ENCODE measurements at regions not wholly inside any gene's neighbourhood (a gene's known extent, or its start where the extent isn't known, plus 50 kb on each side); places are given as distances from the start of the nearest gene placed in this dataset.
A peak's percentile ranks its signal among the peaks of the same experiment; 100 is the strongest.

DNA sequence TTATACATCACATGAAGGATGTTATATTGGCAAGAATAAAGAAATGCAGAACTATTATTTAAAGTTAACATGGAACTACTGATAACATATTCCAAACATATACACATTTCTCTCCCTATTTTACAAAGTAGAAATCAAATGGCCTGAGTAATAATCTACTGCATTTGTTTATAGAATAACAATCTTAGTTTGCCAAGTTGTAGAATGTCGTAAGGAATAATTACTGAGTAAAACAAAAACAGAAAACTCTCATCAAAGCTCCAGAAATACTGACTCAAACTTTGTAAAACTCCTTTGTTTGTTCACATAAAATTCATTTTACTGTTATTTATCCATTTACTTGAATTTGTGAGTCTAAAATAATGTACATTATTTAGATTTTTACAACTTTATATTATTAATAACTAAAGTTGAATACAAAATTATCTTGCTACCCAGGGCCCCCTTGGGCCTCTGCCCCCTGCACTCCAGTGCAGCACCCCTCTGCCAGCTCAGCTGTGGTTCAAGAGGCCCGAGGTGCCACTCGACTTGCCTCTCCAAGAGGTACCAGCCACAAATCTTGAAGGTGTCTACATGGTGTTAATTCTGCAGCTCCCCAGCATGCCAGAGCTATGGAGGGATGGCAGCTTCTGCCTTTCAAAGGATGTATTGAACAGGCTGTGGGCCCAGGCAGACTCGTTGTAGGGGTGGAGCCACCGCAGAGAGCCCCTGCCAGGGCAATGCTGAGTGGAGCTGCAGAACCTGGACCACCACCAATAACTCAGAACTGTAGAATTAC, 2819.7 kb downstream of the PCDH9 start:
- TF ChIP-seq, protein P1, sequence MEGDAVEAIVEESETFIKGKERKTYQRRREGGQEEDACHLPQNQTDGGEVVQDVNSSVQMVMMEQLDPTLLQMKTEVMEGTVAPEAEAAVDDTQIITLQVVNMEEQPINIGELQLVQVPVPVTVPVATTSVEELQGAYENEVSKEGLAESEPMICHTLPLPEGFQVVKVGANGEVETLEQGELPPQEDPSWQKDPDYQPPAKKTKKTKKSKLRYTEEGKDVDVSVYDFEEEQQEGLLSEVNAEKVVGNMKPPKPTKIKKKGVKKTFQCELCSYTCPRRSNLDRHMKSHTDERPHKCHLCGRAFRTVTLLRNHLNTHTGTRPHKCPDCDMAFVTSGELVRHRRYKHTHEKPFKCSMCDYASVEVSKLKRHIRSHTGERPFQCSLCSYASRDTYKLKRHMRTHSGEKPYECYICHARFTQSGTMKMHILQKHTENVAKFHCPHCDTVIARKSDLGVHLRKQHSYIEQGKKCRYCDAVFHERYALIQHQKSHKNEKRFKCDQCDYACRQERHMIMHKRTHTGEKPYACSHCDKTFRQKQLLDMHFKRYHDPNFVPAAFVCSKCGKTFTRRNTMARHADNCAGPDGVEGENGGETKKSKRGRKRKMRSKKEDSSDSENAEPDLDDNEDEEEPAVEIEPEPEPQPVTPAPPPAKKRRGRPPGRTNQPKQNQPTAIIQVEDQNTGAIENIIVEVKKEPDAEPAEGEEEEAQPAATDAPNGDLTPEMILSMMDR (IDR thresholded peaks at IDR 0.05; ENCODE audit: insufficient read depth, low read length, poor library complexity, severe bottlenecking) = no peak
- TF ChIP-seq EZH2phosphoT487 (conservative IDR thresholded peaks at IDR 0.05; ENCODE audit: low read length) = no peak
- H3K79me2 ChIP-seq (ENCODE audit: insufficient read depth, low read length) = no peaks in the 10 kb centered on the region
- H2AFZ ChIP-seq (ENCODE audit: low read depth, low read length, severe bottlenecking) = peak overlapping the region; percentile 33
- H3K9me2 ChIP-seq (replicated peaks; ENCODE audit: insufficient read depth, low read length) = no peaks in the 10 kb centered on the region
- H3K36me3 ChIP-seq (ENCODE audit: low read length) = no peaks in the 10 kb centered on the region
- no peak overlapping the region for H3K27ac ChIP-seq (ENCODE audit: low read depth, low read length)
- H4K20me1 ChIP-seq (ENCODE audit: low read depth, low read length) = no peaks in the 10 kb centered on the region
- H3K27me3 ChIP-seq (ENCODE audit: low read length) = no peaks in the 10 kb centered on the region
- no peak overlapping the region for H3K4me2 ChIP-seq (ENCODE audit: low read depth, low read length, poor library complexity, severe bottlenecking)
- no peaks in the 10 kb centered on the region for H3F3A ChIP-seq (ENCODE audit: insufficient read depth)
- no peak overlapping the region for H3K4me3 ChIP-seq (ENCODE audit: insufficient read depth, low read length, poor library complexity, severe bottlenecking)
- H3K9me3 ChIP-seq (ENCODE audit: insufficient read depth, low read length) = no peaks in the 10 kb centered on the region
- no peak overlapping the region for H3K9ac ChIP-seq (ENCODE audit: low read length)

DNA sequence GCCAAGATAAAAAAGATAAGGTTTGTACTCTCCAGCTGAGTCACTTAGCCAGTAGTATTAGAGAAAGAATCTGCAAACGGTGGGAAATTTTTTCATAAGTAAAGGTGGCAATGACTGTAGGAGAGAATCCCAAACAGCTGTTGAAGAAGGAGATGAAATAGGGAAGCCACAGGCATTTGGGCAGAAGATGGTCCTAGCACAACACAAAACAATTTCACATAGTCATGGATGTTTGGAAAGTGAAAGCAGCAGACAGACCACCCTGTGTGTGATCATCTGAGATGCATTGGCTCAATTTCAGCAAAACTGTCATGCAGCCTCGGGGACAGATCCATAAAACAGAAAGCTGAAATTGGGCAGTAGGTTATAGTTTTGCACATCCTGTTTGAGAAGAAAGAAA, 2832.4 kb downstream of the PCDH9 start:
- no peaks in the 10 kb centered on the region for H3K79me2 ChIP-seq (ENCODE audit: insufficient read depth, low read length)
- no peaks in the 10 kb centered on the region for H3K27me3 ChIP-seq (ENCODE audit: low read length)
- H3K4me2 ChIP-seq (ENCODE audit: low read depth, low read length, poor library complexity, severe bottlenecking) = peak overlapping the region; percentile 21

DNA sequence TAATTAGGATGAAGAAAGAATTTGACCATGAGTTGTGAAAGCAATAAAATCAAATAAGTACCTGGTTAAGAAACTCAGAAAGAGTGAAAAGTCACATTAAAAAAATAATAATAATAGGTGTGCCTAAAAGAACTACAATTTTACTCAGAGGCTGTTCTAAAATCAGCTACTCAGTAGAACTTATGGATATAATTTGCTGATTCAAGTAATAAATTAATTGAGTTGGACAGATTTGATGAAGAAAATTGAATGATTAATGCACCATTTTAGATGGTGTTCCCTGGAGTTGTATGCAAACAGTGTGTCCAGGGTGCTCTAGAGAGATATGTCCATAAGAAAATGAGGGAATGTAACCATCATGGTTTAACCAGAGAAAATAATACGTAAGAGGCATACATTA, 2852.5 kb downstream of the PCDH9 start:
- Histone ChIP-seq H3K27me3 (ENCODE audit: low read length) (no peaks in the 10 kb centered on the region), H3K9me2 (replicated peaks; ENCODE audit: insufficient read depth, low read length) (no peaks in the 10 kb centered on the region), H3K4me2 (ENCODE audit: low read depth, low read length, poor library complexity, severe bottlenecking) (peak overlapping the region; percentile 46), H3K9ac (ENCODE audit: low read length) (no peak overlapping the region), H3K36me3 (ENCODE audit: low read length) (no peaks in the 10 kb centered on the region), H2AFZ (ENCODE audit: low read depth, low read length, severe bottlenecking) (peak overlapping the region; percentile 73), H3F3A (ENCODE audit: insufficient read depth) (no peaks in the 10 kb centered on the region), H3K27ac (ENCODE audit: low read depth, low read length) (no peak overlapping the region), H3K9me3 (ENCODE audit: insufficient read depth, low read length) (peaks cover 14% of the 10 kb centered on the region; the same call in 1 of the 2 replicates), H3K4me3 (ENCODE audit: insufficient read depth, low read length, poor library complexity, severe bottlenecking) (no peak overlapping the region), H4K20me1 (ENCODE audit: low read depth, low read length) (no peaks in the 10 kb centered on the region), H3K79me2 (ENCODE audit: insufficient read depth, low read length) (no peaks in the 10 kb centered on the region)
- TF ChIP-seq, protein P1 (IDR thresholded peaks at IDR 0.05; ENCODE audit: insufficient read depth, low read length, poor library complexity, severe bottlenecking) = no peak
- no peak for TF ChIP-seq EZH2phosphoT487 (conservative IDR thresholded peaks at IDR 0.05; ENCODE audit: low read length)

More for the DNA sequence above, 2832.4 kb downstream of the PCDH9 start:
- no peak for TF ChIP-seq EZH2phosphoT487 (conservative IDR thresholded peaks at IDR 0.05; ENCODE audit: low read length)
- TF ChIP-seq, protein P1 (IDR thresholded peaks at IDR 0.05; ENCODE audit: insufficient read depth, low read length, poor library complexity, severe bottlenecking) = no peak
- Histone ChIP-seq H3K9ac (ENCODE audit: low read length) (no peak overlapping the region), H4K20me1 (ENCODE audit: low read depth, low read length) (no peaks in the 10 kb centered on the region), H2AFZ (ENCODE audit: low read depth, low read length, severe bottlenecking) (peak overlapping the region; percentile 47), H3K27ac (ENCODE audit: low read depth, low read length) (no peak overlapping the region), H3K36me3 (ENCODE audit: low read length) (no peaks in the 10 kb centered on the region; the same call in 1 of the 2 replicates), H3F3A (ENCODE audit: insufficient read depth) (no peaks in the 10 kb centered on the region), H3K9me2 (replicated peaks; ENCODE audit: insufficient read depth, low read length) (no peaks in the 10 kb centered on the region), H3K9me3 (ENCODE audit: insufficient read depth, low read length) (peaks cover 5% of the 10 kb centered on the region; the same call in 1 of the 2 replicates), H3K4me3 (ENCODE audit: insufficient read depth, low read length, poor library complexity, severe bottlenecking) (no peak overlapping the region)

Data from SU-DHL-6 (cell line).